SU-DHL-6 (cell line): ENCODE measurements at regions not wholly inside any gene's neighbourhood (a gene's known extent, or its start where the extent isn't known, plus 50 kb on each side); places are given as distances from the start of the nearest gene placed in this dataset.
A peak's percentile ranks its signal among the peaks of the same experiment; 100 is the strongest.

ENCODE experiments used
- H2AFZ ChIP-seq: fragments of 200-600 bp; sonication (generic); 2 replicates; pipeline ENCODE4 v1.6.1; 2014; ENCODE audit warnings: low read depth, mild to moderate bottlenecking, moderate library complexity, mixed read lengths, antibody characterized with exemption, low read length; ENCODE audit not compliant: severe bottlenecking
- H3F3A ChIP-seq: fragments of 200-600 bp; shearing (Covaris generic); 2 replicates; pipeline ENCODE4 v1.6.0; 2016; ENCODE audit warnings: antibody characterized with exemption, mild to moderate bottlenecking; ENCODE audit not compliant: insufficient read depth
- H3K27ac ChIP-seq: fragments of 200-600 bp; sonication (generic); 2 replicates; pipeline ENCODE4 v1.5.1; 2016; ENCODE audit warnings: low read depth, mild to moderate bottlenecking, low read length, moderate library complexity, mixed read lengths
- H3K27me3 ChIP-seq: fragments of 200-600 bp; sonication (generic), shearing (Covaris generic); 2 replicates; pipeline ENCODE4 v1.6.0; 2014; ENCODE audit warnings: mild to moderate bottlenecking, low read length
- H3K36me3 ChIP-seq: fragments of 200-600 bp; sonication (generic); 2 replicates; pipeline ENCODE4 v1.6.1; 2014; ENCODE audit warnings: mild to moderate bottlenecking, low read length, mixed read lengths
- H3K4me2 ChIP-seq: fragments of 300-600, 200-600 bp; shearing (Covaris generic), sonication (generic); 2 replicates; pipeline ENCODE4 v1.6.0; 2014; ENCODE audit warnings: low read length, low read depth, mild to moderate bottlenecking; ENCODE audit not compliant: poor library complexity, severe bottlenecking
- H3K4me3 ChIP-seq: fragments of 200-600 bp; sonication (generic); 2 replicates; pipeline ENCODE4 v1.5.1; 2014; ENCODE audit warnings: antibody characterized with exemption, low read length, mild to moderate bottlenecking, mixed read lengths; ENCODE audit not compliant: insufficient read depth, poor library complexity, severe bottlenecking
- H3K79me2 ChIP-seq: fragments of 200-600 bp; sonication (generic); 2 replicates; pipeline ENCODE4 v1.6.1; 2014; ENCODE audit warnings: mild to moderate bottlenecking, low read length, moderate library complexity; ENCODE audit not compliant: insufficient read depth
- H3K9ac ChIP-seq: fragments of 200-600 bp; sonication (generic); 2 replicates; pipeline ENCODE4 v1.7.0; 2014; ENCODE audit warnings: mild to moderate bottlenecking, low read length
- H3K9me2 ChIP-seq: fragments of 200-600 bp; sonication (generic); replicated peaks from 2 replicates; pipeline ENCODE4 v1.6.1; 2014; ENCODE audit warnings: low read length; ENCODE audit not compliant: insufficient read depth
- H3K9me3 ChIP-seq: fragments of 200-600 bp; sonication (generic); 2 replicates; pipeline ENCODE4 v1.6.1; 2014; ENCODE audit warnings: low read length, mixed read lengths; ENCODE audit not compliant: insufficient read depth
- H4K20me1 ChIP-seq: fragments of 200-600 bp; sonication (generic); 2 replicates; pipeline ENCODE4 v1.6.1; 2014; ENCODE audit warnings: low read depth, mild to moderate bottlenecking, antibody characterized with exemption, low read length, moderate library complexity, mixed read lengths
- CTCF ChIP-seq: fragments of 200-600 bp; sonication (generic); IDR thresholded peaks from one replicate; pipeline ENCODE4 v1.5.1; 2017; ENCODE audit warnings: antibody characterized with exemption, mild to moderate bottlenecking, low read length, moderate library complexity; ENCODE audit not compliant: insufficient read depth, poor library complexity, severe bottlenecking
- EZH2phosphoT487 ChIP-seq: fragments of 200-600 bp; sonication (generic), shearing (Covaris generic); conservative IDR thresholded peaks from 2 replicates; pipeline ENCODE4 v1.6.1; 2018; ENCODE audit warnings: mild to moderate bottlenecking, antibody characterized with exemption, low read length, moderate library complexity, mixed read lengths

GRCh38 chr9:109937861-109938453 is 158.0 kb downstream of the PALM2AKAP2 start:
- TF ChIP-seq CTCF = no peak
- TF ChIP-seq EZH2phosphoT487 = no peak
- H3K9me3 ChIP-seq = no peaks in the 10 kb centered on the region
- H3K4me3 ChIP-seq = no peak overlapping the region
- no peak overlapping the region for H3K9ac ChIP-seq
- H3F3A ChIP-seq = no peaks in the 10 kb centered on the region
- peak overlapping the region; percentile 83 for H2AFZ ChIP-seq
- no peaks in the 10 kb centered on the region for H3K27me3 ChIP-seq
- no peaks in the 10 kb centered on the region for H3K79me2 ChIP-seq
- H3K36me3 ChIP-seq = no peaks in the 10 kb centered on the region; the same call in 1 of the 2 replicates
- no peak overlapping the region for H3K4me2 ChIP-seq
- H4K20me1 ChIP-seq = no peaks in the 10 kb centered on the region
- no peaks in the 10 kb centered on the region for H3K9me2 ChIP-seq
- no peak overlapping the region for H3K27ac ChIP-seq

GRCh38 chr9:109939698-109940342 is 159.8 kb downstream of the PALM2AKAP2 start:
- no peak overlapping the region for H3K4me2 ChIP-seq
- no peak overlapping the region for H3K4me3 ChIP-seq
- no peaks in the 10 kb centered on the region for H3K9me2 ChIP-seq
- H3K79me2 ChIP-seq = no peaks in the 10 kb centered on the region
- no peak overlapping the region for H3K27ac ChIP-seq
- no peak for TF ChIP-seq EZH2phosphoT487
- TF ChIP-seq CTCF = no peak
- no peaks in the 10 kb centered on the region for H3K9me3 ChIP-seq
- H3K9ac ChIP-seq = no peak overlapping the region
- H3K27me3 ChIP-seq = no peaks in the 10 kb centered on the region
- no peaks in the 10 kb centered on the region; the same call in 1 of the 2 replicates for H3K36me3 ChIP-seq
- no peaks in the 10 kb centered on the region for H3F3A ChIP-seq
- H4K20me1 ChIP-seq = no peaks in the 10 kb centered on the region
- no peak overlapping the region for H2AFZ ChIP-seq

GRCh38 chr9:109940561-109940960 is 160.6 kb downstream of the PALM2AKAP2 start:
- Histone ChIP-seq H3K4me2 (no peak overlapping the region), H3K9me2 (no peaks in the 10 kb centered on the region), H3K9ac (no peak overlapping the region), H3K4me3 (no peak overlapping the region), H3F3A (no peaks in the 10 kb centered on the region), H3K36me3 (no peaks in the 10 kb centered on the region; the same call in 1 of the 2 replicates), H2AFZ (no peak overlapping the region), H3K27ac (no peak overlapping the region), H3K27me3 (no peaks in the 10 kb centered on the region), H3K79me2 (no peaks in the 10 kb centered on the region), H3K9me3 (no peaks in the 10 kb centered on the region), H4K20me1 (no peaks in the 10 kb centered on the region)
- TF ChIP-seq EZH2phosphoT487 (no peak), CTCF (no peak)
